GM10266 (cell line): ENCODE measurements at regions not wholly inside any gene's neighbourhood (a gene's known extent, or its start where the extent isn't known, plus 50 kb on each side); places are given as distances from the start of the nearest gene placed in this dataset.
"Not testable (repeated sequence)": the region's sequence is repeated elsewhere in the genome, so short reads cannot be mapped to it uniquely, and the experiment has no call there.

Experiments used
- DNase-seq: peaks from one replicate; pipeline ENCODE4 v3.0.0; 2012; ENCODE audit errors: extremely low spot score
- TF ChIP-seq, protein P1 (sequence below): IDR thresholded peaks from 2 replicates; pipeline ENCODE4 v1.5.1; 2012; ENCODE audit warnings: mild to moderate bottlenecking, low read depth; ENCODE audit not compliant: control insufficient read depth, insufficient read depth; ENCODE audit errors: missing control alignments

DNA sequence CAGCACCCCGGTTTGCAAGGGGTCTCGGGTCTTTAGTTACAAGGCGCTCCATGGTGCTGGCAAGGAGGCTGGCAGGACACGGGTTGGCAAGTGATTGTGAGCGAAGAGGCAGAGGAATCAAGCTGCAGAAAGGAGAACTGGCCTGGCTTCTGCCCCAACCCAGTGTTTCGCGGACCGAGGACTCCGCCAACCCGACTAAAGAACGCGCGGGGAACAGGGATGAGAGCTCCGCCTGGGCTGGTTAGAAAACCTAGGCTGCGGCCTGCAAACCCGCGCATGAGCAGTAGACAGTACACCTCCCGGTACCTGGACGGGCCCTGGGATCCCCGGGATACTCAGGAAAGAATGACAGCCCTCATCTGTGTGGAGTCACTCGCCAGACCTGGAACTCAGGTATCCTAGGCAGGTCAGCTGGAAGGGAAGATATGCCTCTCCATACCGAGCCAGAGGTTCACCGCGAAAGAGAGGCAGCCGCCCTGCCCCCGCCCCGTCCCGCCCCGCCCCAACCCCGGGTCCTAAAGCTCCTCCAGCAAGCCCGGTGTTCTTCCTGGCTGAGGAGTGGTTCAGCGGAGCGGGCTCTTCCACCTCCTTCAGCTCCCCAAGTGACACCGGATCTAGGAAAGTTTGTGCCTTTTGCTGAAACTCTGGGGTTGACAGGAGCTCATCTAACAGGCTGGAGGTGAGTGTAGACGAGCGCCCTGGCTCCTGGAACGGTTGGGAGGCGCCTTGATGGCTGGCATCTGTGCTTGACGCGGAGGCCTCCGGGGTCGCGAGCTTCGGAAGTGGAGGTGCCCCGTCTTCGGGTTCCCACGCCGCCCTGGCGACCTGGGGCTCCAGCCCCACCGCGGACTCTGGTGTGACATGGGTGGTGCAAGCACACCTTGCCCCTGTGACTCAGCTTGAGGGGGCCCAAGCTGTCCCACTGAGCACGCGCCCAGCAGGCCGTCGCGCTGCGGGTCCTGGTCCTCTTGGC is 1847.3 kb upstream of the DEFB115 start:
- no peak for DNase-seq
- TF ChIP-seq, protein P1, sequence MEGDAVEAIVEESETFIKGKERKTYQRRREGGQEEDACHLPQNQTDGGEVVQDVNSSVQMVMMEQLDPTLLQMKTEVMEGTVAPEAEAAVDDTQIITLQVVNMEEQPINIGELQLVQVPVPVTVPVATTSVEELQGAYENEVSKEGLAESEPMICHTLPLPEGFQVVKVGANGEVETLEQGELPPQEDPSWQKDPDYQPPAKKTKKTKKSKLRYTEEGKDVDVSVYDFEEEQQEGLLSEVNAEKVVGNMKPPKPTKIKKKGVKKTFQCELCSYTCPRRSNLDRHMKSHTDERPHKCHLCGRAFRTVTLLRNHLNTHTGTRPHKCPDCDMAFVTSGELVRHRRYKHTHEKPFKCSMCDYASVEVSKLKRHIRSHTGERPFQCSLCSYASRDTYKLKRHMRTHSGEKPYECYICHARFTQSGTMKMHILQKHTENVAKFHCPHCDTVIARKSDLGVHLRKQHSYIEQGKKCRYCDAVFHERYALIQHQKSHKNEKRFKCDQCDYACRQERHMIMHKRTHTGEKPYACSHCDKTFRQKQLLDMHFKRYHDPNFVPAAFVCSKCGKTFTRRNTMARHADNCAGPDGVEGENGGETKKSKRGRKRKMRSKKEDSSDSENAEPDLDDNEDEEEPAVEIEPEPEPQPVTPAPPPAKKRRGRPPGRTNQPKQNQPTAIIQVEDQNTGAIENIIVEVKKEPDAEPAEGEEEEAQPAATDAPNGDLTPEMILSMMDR = no peak

DNA sequence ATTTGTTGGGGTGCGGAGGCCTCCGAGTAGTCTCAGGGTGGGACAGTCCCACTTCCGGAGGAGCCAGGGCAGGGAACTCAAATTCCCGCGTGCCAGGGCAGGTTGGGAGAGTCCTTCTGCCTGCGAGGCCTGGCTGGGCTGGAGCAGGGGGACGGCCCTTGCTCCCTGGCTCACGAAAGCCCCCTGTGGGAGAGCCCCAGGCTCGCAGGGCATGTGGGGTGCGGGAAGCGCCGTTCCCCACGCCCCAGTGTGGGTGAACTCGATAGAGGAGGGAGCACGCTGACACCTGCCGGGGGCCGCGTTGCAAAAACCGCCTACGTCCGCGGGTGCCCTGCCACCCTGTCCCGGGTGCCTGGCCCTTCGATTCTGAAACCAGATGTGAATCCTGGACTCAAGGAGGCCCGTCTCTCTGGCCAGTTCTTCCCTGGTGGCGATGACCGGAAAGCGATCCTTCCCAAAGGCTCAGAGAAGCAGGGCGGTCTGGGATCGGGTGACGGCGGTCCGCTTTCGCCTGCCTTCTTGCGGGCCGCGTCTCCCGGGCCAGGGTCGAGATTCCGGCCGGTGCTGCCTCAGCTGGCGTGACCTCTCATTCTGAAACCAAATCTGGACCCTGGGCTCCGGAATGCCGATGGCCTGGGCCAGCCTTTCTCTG is 1846.5 kb upstream of the DEFB115 start:
- TF ChIP-seq, protein P1 = no peak

DNA sequence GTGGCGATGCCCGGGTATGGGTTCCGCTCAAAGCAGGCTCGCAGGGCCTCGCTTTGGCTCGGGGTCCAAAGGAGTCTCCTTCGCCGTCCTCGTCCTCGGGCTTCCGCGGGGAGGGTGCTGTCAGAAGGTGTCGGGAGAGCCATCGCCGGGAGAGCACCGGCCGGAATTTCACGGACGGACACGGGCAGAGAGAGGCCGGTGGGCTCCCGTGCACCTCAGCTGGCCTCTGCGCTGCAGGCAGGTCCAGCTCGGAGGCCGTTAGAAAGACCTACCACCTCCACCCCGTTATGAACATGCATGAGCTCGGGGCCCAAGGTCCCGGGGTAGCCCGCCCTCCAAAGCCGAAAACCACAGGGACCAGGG is 1846.0 kb upstream of the DEFB115 start:
- not testable (repeated sequence) for DNase-seq

More for the DNA sequence above, 1846.5 kb upstream of the DEFB115 start:
- DNase-seq = no peak

DNA sequence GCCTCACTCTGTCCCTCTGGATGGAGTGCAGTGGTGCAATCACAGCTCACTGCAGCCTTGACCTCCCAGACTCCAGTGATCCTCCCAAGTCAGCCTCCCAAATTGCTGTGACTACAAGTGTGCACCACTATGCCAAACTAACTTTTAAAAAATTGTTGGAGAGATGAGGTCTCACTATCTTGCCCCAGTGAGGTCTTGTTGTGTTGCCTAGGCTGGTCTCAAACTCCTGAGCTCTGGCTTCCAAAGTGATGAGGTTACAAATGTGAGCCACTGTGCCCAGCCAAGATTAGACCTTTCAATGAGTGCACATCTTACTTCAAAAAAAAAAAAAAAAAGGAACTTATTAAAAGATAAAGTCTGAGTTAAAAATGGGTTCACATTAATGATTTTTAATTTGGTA is 1838.1 kb upstream of the DEFB115 start:
- TF ChIP-seq, protein P1 = no peak
- no peak for DNase-seq

DNA sequence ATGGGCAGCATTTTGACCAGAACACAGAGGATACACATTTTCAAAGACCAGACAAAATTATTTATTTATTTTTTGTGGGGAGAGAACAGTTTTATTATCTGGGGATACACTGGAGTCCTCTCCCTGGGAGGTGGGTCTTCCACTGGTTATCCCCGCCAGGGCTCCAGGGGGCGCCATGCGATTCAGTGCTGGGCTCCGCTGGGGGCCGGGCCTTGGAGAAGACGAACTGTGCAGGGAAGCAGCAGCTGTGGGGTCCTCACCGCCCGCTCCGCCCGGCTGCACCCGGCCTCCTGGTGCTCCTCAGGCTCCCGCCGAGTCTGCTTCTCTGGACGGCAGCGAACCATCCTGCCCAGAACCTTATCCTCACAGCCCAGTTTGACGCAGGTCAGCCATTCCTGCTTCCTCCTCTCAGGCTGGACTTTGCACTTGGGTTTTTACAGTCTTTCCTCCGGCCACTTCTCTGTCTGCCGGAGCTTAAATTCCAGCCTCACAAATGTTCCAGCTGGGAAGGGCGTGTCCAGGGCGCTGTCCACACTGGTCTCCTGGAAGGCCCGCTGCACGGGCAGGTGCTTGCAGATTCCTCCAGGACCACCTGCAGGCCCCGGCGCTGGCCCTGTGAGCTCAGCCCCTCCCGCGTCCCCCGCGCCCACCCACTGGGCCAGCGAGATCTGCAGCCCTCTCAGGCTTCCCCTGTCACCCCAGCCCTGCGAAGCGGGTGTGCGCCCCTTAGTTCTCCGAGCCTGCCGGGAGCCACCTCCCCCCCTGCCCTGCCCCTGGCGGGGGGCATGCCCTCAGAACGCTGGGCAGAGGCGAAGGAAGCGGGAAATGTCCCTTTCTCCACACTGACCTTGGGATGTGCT is 1830.0 kb upstream of the DEFB115 start:
- no peak for DNase-seq
- TF ChIP-seq, protein P1 = no peak

DNA sequence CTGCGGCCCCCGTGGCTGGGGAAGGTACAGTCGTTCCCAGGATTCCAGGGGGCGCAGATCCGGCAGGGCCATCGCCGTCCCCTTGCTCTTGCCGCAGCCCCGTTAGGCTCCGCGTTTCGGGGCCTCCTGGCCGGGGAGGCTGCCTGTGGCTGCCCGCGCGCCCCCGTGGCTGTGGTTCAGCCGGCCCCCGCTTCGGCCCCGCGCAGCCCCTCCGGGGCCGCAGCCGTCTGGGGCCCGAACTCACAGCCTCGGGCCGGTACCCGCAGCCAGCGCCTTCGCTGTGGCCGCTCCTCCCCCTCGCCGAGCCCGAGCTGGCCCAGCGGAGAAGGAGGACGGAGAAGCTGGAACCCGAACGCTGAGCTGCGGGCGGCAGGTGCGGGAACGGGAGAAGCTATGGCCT is 1826.9 kb upstream of the DEFB115 start:
- TF ChIP-seq, protein P1 = no peak
- no peak for DNase-seq

DNA sequence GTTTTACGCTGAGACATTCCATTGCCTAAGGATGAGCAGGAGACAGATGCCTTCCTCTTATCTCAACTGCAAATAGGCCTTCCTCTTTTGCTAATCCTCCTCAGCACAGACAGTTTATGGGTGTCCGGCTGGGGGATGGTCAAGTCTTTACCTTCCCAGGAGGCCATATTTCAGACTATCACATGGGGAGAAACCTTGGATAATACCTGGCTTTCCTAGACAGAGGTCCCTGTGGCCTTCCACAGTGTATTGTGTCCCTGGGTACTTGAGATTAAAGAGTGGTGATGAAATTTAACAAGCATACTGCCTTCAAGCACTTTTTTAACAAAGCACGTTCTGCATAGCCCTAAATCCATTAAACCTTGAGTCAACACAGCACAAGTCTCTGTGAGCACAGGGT is 1816.7 kb upstream of the DEFB115 start:
- DNase-seq = not testable (repeated sequence)
